GM13977 (cell line): ENCODE measurements at regions not wholly inside any gene's neighbourhood (a gene's known extent, or its start where the extent isn't known, plus 50 kb on each side); places are given as distances from the start of the nearest gene placed in this dataset.

Source experiments
- DNase-seq: peaks from one replicate; pipeline ENCODE4 v3.0.0; 2012; ENCODE audit warnings: low spot score
- in situ Hi-C: fragments of 300-500 bp; cut with MboI; formaldehyde crosslinking; loops from one replicate; pipeline ENCODE4 v1.12.0; 2022; ENCODE audit warnings: low sequenced_read_pairs, low pct_unique_long_range_greater_than_20kb, mixed read lengths, inconsistent platforms; ENCODE audit not compliant: unreplicated experiment
- TF ChIP-seq, protein P1 (sequence below): IDR thresholded peaks from 2 replicates; pipeline ENCODE4 v1.5.1; 2012; ENCODE audit warnings: mild to moderate bottlenecking, control low read depth; ENCODE audit not compliant: insufficient read depth; ENCODE audit errors: extremely low read depth, missing control alignments

DNA sequence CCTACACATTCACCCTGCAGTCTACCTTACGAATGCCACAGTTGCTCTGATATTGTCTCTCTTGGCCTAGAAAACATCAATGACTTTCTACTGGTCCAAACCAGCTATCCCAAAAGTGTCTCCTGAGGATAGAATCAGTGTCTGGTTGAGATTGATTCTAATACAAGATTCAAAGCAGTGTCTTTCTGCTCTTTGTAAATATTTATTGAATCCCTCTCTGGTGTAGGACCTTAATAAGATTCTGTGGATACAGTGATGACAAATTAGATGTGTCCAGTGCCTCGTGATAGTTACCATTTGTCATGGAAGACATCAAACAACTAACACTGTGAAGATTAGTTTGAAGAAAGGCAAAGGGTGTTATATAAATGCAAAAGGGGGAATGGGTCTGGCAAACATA is 380.7 kb upstream of the TRIB2 start:
- in situ Hi-C loops: no loop called here
- DNase-seq: no peak
- TF ChIP-seq, protein P1, sequence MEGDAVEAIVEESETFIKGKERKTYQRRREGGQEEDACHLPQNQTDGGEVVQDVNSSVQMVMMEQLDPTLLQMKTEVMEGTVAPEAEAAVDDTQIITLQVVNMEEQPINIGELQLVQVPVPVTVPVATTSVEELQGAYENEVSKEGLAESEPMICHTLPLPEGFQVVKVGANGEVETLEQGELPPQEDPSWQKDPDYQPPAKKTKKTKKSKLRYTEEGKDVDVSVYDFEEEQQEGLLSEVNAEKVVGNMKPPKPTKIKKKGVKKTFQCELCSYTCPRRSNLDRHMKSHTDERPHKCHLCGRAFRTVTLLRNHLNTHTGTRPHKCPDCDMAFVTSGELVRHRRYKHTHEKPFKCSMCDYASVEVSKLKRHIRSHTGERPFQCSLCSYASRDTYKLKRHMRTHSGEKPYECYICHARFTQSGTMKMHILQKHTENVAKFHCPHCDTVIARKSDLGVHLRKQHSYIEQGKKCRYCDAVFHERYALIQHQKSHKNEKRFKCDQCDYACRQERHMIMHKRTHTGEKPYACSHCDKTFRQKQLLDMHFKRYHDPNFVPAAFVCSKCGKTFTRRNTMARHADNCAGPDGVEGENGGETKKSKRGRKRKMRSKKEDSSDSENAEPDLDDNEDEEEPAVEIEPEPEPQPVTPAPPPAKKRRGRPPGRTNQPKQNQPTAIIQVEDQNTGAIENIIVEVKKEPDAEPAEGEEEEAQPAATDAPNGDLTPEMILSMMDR: no peak

DNA sequence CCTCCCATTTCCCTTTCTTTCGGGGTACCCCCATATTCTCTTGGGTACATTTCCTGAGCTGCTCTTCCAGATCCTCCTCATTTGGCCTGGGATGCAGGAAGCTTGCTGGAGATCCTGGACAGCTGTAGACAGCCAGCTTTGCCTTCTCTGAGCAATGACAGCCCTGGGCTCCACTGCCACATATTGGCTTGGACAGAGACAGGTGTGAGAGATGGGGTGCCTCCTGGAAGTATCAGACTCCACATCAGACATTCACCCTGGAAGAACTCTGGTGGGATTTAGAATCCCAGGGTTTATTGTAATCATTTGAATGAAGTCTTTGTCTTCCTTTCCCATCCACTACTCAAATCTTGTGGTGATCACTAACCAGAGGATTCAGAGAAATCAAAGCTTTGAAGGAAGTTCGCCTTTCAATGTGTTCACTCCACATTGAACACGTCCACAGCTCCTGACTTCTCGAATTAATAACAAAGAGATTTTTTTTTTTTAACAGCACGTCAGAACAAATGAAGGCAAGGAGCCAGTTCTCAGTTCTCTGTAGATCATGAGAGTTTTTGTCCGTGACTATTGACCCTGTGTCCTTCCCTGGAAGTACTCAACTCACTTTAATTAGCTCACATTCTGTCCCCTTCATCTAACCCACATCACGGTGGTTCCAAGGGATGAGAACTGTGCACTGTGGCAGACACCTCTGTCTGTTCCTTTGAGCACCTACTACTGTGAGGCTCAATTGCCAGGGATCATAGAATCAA is 377.6 kb upstream of the TRIB2 start:
- no peak for DNase-seq
- in situ Hi-C loops: no loop called here
- TF ChIP-seq, protein P1: no peak

DNA sequence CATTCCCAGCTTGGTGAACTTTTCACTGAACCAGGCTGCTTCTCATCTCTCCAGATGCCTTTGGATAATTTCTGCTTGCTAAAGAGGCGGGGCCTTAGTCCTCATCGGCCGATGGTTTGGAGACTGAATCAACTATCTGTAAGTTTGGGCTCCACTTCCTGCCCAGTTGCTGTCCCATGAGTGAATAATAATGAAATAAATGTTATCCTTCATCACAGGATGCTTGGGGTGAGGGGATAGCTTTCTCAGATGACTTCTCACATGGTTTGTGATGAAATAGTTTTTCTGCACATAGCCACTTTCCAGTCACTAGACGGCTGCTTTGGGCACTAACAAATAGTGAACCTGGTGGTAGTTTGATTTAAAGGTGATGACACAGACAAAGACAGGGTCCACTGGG is 376.6 kb upstream of the TRIB2 start:
- DNase-seq: no peak
- in situ Hi-C loops: no loop called here
- TF ChIP-seq, protein P1: no peak

DNA sequence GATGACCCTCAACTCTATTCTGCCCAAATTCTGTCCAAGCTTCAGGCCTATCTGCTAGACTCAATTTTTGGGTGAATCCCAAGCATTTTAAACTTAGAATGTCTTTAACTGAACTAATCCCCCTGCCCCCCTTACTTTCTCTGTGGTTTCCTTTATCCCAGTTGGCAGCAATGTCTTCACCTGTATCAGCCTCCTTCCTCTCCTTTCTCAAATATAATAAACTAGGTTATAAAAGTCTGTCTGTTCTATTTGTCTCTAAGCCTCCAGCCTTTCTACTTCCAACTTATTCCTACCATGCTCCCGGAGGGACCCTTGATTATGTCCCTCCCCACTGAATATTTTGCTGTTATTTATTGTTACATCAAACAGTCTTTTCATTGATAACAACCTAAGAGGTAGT is 375.5 kb upstream of the TRIB2 start:
- in situ Hi-C loops: no loop called here
- no peak for DNase-seq
- TF ChIP-seq, protein P1: no peak

- no peak for DNase-seq
- in situ Hi-C loops: no loop called here
- TF ChIP-seq, protein P1: no peak
Measured at GRCh38 chr2:12341920-12342319, 374.8 kb upstream of the TRIB2 start.

- no peak for DNase-seq
- in situ Hi-C loops: no loop called here
- TF ChIP-seq, protein P1: no peak
Measured at GRCh38 chr2:12343141-12343540, 373.6 kb upstream of the TRIB2 start.
